ENCODE measurements at regions not wholly inside any gene's neighbourhood (a gene's known extent, or its start where the extent isn't known, plus 50 kb on each side); places are given as distances from the start of the nearest gene placed in this dataset.
"Not testable (repeated sequence)": the region's sequence is repeated elsewhere in the genome, so short reads cannot be mapped to it uniquely, and the experiment has no call there.

GRCh38 chr17:20896153-20896649 lies 146.6 kb downstream of the USP22 start:
- no peak for ATAC-seq

DNA sequence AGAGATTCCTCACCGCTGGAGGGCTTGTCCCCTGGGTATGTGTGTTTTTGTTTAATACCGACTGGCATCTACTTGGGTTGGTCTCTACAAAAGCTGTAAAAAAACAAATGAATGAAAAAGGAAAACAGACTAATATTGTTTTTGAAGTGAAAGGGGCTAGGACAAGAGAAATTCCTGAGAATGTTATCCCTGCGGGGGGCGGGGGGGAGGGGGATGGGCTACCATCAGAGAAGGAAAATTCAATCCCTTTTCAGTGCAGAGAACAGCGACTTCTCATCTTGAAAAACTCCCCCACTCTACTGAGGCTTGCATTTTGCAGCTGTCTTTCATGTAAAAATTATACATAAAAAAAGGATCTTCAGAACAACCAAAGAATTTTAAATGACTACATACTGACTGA lies 144.1 kb downstream of the USP22 start:
- ATAC-seq; DNase-seq (ENCODE audit: low spot score): not testable (repeated sequence)

More at GRCh38 chr17:20896153-20896649, 146.6 kb downstream of the USP22 start:
- DNase-seq (ENCODE audit: low spot score), result no peak

GRCh38 chr17:20902496-20902895 lies 140.3 kb downstream of the USP22 start:
- not testable (repeated sequence) for ATAC-seq; DNase-seq (ENCODE audit: low spot score)

DNA sequence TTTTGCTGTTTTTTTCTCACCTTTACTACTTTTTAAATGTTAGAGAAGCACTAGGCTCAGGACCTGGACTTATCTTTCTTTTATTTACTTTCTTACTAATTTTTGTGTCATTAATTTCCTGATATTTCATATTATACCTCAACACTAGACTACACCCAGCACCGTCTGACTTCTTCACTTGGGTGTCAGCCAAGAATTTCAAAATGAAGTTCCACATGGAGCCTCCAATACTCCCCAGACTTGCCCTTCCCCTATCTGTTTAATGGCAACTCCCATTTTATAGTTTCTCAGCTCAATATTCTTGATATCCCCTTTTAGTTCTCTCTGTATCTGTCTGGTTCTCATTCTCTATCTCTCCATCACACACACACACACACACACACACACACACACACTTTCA lies 139.3 kb downstream of the USP22 start:
- not testable (repeated sequence) for ATAC-seq; DNase-seq (ENCODE audit: low spot score)

DNA sequence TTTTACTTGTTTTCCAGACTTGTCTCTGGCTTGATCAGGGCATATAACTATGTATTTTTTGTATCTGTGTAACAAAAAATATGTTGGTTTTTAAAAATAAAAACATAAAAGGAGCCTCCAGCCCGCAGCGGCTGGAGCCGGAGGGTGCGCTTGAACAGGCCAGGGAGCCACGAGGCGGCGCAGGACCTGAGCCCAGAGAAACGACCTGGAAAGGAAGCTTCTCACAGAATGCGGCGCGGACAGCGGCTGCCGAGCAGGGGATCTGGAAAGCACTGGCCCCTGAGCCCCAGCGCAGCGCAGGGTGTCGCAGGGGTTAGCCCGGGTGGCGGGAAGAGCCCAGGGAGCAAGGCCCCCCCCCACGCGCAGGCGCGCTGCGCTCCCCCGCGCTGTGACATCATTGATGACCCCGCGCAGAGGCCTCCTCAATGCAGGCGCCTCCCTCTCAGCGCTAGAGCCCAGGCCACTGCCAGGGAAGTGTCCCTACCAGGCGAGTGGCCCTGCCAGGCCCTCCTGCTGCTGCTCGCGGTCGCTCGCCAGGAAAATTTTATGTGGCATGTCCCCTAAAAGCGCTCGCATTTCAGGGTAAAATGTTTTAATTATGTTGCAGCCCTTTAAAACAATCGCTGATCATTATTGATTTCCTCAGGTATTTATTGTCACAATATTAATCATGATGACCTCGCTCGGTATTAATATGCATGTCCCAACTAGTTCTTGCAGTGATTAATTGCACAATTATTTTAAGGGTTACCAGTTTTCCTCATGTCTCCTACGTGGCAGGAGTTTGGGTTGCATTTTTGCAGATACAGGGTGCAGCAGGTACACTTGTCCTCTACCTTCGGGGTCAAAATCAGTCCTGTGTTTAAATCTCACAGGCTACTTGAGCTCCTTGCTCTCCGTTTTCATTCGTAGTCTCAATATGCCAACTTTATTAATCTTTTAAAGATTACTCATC lies 134.2 kb downstream of the USP22 start:
- ATAC-seq, result peak; percentile 98
- DNase-seq (ENCODE audit: low spot score), result peak; percentile 96

GRCh38 chr17:20914658-20915057 lies 128.2 kb downstream of the USP22 start:
- DNase-seq (ENCODE audit: low spot score), result no peak
- ATAC-seq, result no peak

- DNase-seq (ENCODE audit: low spot score), result no peak
- no peak for ATAC-seq
These were observed 126.4 kb downstream of the USP22 start for GRCh38 chr17:20916383-20916782.

- not testable (repeated sequence) for ATAC-seq; DNase-seq (ENCODE audit: low spot score)
These were observed 125.1 kb downstream of the USP22 start for GRCh38 chr17:20917610-20918306.

GRCh38 chr17:20920095-20920814 lies 122.6 kb downstream of the USP22 start:
- ATAC-seq, result no peak
- DNase-seq (ENCODE audit: low spot score), result no peak

- ATAC-seq, result no peak
- no peak for DNase-seq (ENCODE audit: low spot score)
These were observed 122.0 kb downstream of the USP22 start for GRCh38 chr17:20920815-20921199.

GRCh38 chr17:20922128-20922670 lies 120.6 kb downstream of the USP22 start:
- ATAC-seq (no peak), DNase-seq (ENCODE audit: low spot score) (no peak)

DNA sequence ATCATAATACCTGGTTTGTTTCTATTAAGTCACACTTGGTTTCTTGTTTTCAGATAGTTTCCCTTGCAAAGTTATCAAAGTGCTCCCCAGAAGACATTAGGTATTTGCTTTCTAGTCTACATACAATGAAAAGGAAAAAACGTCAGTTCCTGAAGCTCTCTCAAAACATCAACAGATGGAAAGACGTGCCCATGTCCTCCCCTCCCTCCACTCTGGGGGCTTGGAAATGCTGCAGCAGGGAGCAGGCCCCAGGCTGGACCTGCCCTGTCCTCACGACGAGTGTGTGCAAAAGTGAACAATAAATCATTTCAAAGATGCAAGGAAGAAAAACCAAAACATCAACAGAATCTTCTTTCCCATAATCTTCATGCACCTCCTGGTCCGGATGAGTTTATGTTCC lies 118.5 kb downstream of the USP22 start:
- ATAC-seq (no peak), DNase-seq (ENCODE audit: low spot score) (no peak)

- no peak for DNase-seq (ENCODE audit: low spot score)
- no peak for ATAC-seq
These were observed 117.7 kb downstream of the USP22 start for GRCh38 chr17:20925091-20925490.

DNA sequence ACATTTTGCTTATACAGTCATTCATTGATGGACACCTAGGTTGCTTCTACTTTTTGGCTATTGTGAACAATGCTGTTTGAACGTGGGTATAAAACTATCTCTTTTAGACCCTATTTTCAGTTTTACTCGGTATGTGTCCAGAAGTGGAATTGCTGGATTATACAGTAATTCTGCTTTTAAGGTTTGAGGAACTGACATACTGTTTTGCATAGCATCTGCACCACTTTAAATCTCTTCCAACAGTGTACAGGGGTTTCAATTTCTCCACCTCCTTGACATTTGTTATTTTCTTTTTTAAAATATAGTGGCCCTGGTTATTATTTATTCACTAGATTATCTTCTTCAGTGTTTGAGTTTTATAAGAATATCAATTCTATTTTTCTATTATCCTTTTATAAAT lies 116.9 kb downstream of the USP22 start:
- no peak for ATAC-seq
- DNase-seq (ENCODE audit: low spot score), result no peak

GRCh38 chr17:20926532-20926931 lies 116.3 kb downstream of the USP22 start:
- no peak for ATAC-seq
- DNase-seq (ENCODE audit: low spot score), result no peak

DNA sequence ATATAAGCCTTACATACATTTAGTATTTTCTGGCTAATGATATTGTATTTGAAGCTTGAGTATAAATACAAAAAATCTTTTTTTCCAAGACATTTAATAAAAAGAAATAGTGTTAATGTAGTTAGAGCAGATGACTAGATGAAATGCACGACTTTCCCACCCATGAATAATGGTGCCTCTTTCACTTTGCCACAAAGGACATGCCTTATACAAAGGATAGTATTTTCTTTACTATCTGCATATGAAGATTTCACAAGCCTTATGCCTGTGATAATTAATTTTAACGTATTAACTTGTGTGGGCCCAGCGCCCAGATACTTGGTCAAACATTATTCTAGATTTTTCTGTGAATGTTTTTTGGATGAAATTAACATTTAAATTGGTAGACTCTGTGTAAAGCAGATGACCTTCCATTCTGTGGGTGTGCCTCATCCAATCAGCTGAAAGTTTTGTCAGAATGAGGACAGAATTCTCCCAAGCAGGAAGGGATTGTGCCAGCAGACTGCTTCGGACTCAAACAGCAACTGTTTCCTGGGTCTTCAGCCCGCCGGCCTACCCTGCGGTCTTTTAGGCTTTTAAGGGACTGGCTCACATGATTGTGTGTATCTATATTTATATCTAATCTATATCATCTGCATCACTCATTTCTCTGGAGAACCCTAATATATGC lies 115.4 kb downstream of the USP22 start:
- DNase-seq (ENCODE audit: low spot score) (no peak), ATAC-seq (no peak)

GRCh38 chr17:20929334-20929733 lies 113.5 kb downstream of the USP22 start:
- ATAC-seq (no peak), DNase-seq (ENCODE audit: low spot score) (no peak)

- DNase-seq (ENCODE audit: low spot score), result no peak
- ATAC-seq, result no peak
These were observed 112.6 kb downstream of the USP22 start for GRCh38 chr17:20930081-20930760.

DNA sequence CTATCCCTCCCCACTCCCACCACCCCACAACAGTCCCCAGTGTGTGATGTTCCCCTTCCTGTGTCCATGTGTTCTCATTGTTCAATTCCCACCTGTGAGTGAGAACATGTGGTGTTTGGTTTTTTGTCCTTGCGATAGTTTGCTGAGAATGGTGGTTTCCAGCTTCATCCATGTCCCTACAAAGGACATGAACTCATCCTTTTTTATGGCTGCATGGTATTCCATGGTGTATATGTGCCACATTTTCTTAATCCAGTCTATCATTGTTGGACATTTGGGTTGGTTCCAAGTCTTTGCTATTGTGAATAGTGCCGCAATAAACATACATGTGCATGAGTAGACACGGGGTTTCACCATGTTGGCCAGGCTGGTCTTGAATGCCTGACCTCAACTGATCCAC lies 109.8 kb downstream of the USP22 start:
- ATAC-seq; DNase-seq (ENCODE audit: low spot score): not testable (repeated sequence)

DNA sequence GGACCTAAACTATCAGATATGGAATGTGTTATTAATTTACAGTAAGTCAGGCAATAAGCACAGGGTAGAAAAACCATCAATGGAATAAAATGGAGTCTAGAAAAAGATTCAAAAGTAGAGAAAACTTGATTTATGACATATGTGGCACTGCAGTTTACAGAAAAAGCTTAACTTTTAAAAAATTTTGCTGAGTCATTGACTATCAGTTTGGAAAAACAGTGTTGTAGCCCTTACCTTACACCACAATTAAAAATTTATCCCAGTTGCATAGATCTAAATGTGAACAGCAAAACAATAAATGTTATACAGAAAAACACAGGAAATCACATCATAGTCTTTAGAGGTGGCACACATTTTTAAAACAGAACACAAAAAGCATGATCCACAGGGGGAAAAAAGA lies 108.5 kb downstream of the USP22 start:
- DNase-seq (ENCODE audit: low spot score) (no peak), ATAC-seq (no peak)
